HFFc6 (cell line): ENCODE measurements at regions not wholly inside any gene's neighbourhood (a gene's known extent, or its start where the extent isn't known, plus 50 kb on each side); places are given as distances from the start of the nearest gene placed in this dataset.

Experiments used
- DNase-seq: peaks from one replicate; pipeline ENCODE4 v3.0.0-alpha.2; 2018
- H3K27ac Mint-ChIP-seq: 2 replicates; pipeline ENCODE4 v1.8.0; 2020; ENCODE audit warnings: mild to moderate bottlenecking, mixed read lengths
- H3K27me3 Mint-ChIP-seq: 2 replicates; pipeline ENCODE4 v1.8.0; 2021; ENCODE audit warnings: mild to moderate bottlenecking, moderate library complexity, mixed read lengths; ENCODE audit not compliant: insufficient read depth
- H3K36me3 Mint-ChIP-seq: 2 replicates; pipeline ENCODE4 v1.8.0; 2021; ENCODE audit warnings: low read depth, mixed read lengths
- H3K4me1 Mint-ChIP-seq: 2 replicates; pipeline ENCODE4 v1.8.0; 2020; ENCODE audit warnings: low read depth, mixed read lengths
- H3K4me3 Mint-ChIP-seq: 2 replicates; pipeline ENCODE4 v1.8.0; 2020; ENCODE audit warnings: mild to moderate bottlenecking, moderate library complexity, mixed read lengths
- H3K9me3 Mint-ChIP-seq: 2 replicates; pipeline ENCODE4 v1.8.0; 2020; ENCODE audit warnings: mild to moderate bottlenecking, mixed read lengths
- CTCF ChIP-seq: fragments of 200-600 bp; sonication (generic); IDR thresholded peaks from 2 replicates; pipeline ENCODE4 v1.5.0; 2021; ENCODE audit warnings: antibody characterized with exemption, mild to moderate bottlenecking

- no peak overlapping the region for H3K4me3 Mint-ChIP-seq
- no peaks in the 10 kb centered on the region; the same call in 1 of the 2 replicates for H3K27me3 Mint-ChIP-seq
- H3K36me3 Mint-ChIP-seq, result peaks cover 16% of the 10 kb centered on the region
- no peak overlapping the region for H3K27ac Mint-ChIP-seq
- H3K9me3 Mint-ChIP-seq, result peaks cover 17% of the 10 kb centered on the region
- DNase-seq, result no peak
- peaks cover 7% of the 10 kb centered on the region for H3K4me1 Mint-ChIP-seq
- TF ChIP-seq CTCF, result no peak
Observed at GRCh38 chr4:124964852-124965496, 252.4 kb upstream of the ANKRD50 start.

- Mint-ChIP-seq H3K9me3 (peaks cover 21% of the 10 kb centered on the region), H3K27ac (no peak overlapping the region), H3K27me3 (no peaks in the 10 kb centered on the region; the same call in 1 of the 2 replicates), H3K36me3 (peaks cover 16% of the 10 kb centered on the region), H3K4me1 (no peaks in the 10 kb centered on the region), H3K4me3 (no peak overlapping the region)
- DNase-seq, result no peak
- no peak for TF ChIP-seq CTCF
Observed at GRCh38 chr4:124964251-124964650, 251.7 kb upstream of the ANKRD50 start.

GRCh38 chr4:124961138-124961750 is 248.7 kb upstream of the ANKRD50 start:
- Mint-ChIP-seq H3K27ac (no peak overlapping the region), H3K4me1 (no peaks in the 10 kb centered on the region), H3K36me3 (peaks cover 16% of the 10 kb centered on the region), H3K27me3 (no peaks in the 10 kb centered on the region), H3K4me3 (no peak overlapping the region), H3K9me3 (peaks cover 21% of the 10 kb centered on the region)
- no peak for DNase-seq
- TF ChIP-seq CTCF, result no peak

GRCh38 chr4:124958847-124959246 is 246.3 kb upstream of the ANKRD50 start:
- no peak for TF ChIP-seq CTCF

GRCh38 chr4:124955476-124955875 is 242.9 kb upstream of the ANKRD50 start:
- Mint-ChIP-seq H3K4me3 (no peak overlapping the region), H3K4me1 (peaks cover 18% of the 10 kb centered on the region), H3K27me3 (no peaks in the 10 kb centered on the region), H3K9me3 (peaks cover 19% of the 10 kb centered on the region), H3K36me3 (peaks cover 12% of the 10 kb centered on the region), H3K27ac (no peak overlapping the region)
- TF ChIP-seq CTCF, result no peak
- no peak for DNase-seq

More at GRCh38 chr4:124958847-124959246, 246.3 kb upstream of the ANKRD50 start:
- Mint-ChIP-seq H3K27me3 (no peaks in the 10 kb centered on the region), H3K4me1 (peaks cover 3% of the 10 kb centered on the region), H3K4me3 (no peak overlapping the region), H3K9me3 (peaks cover 21% of the 10 kb centered on the region), H3K36me3 (peaks cover 16% of the 10 kb centered on the region), H3K27ac (no peak overlapping the region)
- no peak for DNase-seq
